Peyer's patch (tissue), 4 donors: ENCODE measurements at regions not wholly inside any gene's neighbourhood (a gene's known extent, or its start where the extent isn't known, plus 50 kb on each side); places are given as distances from the start of the nearest gene placed in this dataset.
"Not testable (repeated sequence)": the region's sequence is repeated elsewhere in the genome, so short reads cannot be mapped to it uniquely, and the experiment has no call there.

Source experiments
- CTCF ChIP-seq, 6 experiments: fragments of 450-650 bp in 4 of 6; fragments of 200-600 bp in 2 of 6; sonication (generic) in 1 of 6; IDR thresholded peaks; one replicate each; pipeline ENCODE4 v1.5.1; 2017 to 2019; ENCODE audit warnings: antibody characterized with exemption in 6 of 6, mild to moderate bottlenecking in 3 of 6, moderate library complexity in 1 of 6
- POLR2A ChIP-seq, 2 donors: fragments of 450-650 bp; IDR thresholded peaks; one replicate each; pipeline ENCODE4 v1.5.1; 2017; ENCODE audit warnings: antibody characterized with exemption in 2 of 2, mild to moderate bottlenecking in 2 of 2, moderate library complexity in 2 of 2

GRCh38 chr15:85253196-85253915, 127.0 kb upstream of the AKAP13 start:
- TF ChIP-seq CTCF, POLR2A (IDR thresholded peaks at IDR 0.05): not testable (repeated sequence)
